H1 (cell line): ENCODE measurements at regions not wholly inside any gene's neighbourhood (a gene's known extent, or its start where the extent isn't known, plus 50 kb on each side); places are given as distances from the start of the nearest gene placed in this dataset.

Experiments used
- POLR2AphosphoS5 ChIP-seq: IDR thresholded peaks from 2 replicates; pipeline ENCODE4 v1.6.1; 2011; ENCODE audit warnings: low read depth, low read length
- TF ChIP-seq, protein P1 (sequence below): IDR thresholded peaks from 2 replicates; pipeline ENCODE4 v1.6.1; 2012; ENCODE audit warnings: low read length, inconsistent platforms

DNA sequence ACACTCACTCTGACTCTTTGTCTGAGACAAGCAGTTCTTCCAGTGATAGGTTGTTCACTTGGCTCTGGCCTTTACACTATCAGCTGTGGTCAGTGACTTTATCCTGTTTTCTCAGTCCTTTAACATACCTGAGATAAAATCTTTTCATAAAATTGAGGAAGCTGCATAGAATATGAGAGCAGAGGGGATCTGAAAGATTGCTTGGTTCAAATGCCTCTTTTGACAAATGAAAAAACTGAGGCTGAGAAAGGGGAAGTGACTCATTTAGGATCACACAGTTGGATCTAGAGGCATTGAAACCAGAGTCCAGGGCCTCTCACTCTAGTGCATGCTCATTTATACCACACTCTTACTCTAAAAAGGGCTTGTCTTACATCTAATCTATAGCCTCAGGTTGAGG is 277.0 kb upstream of the TBX18 start:
- no peak for TF ChIP-seq POLR2AphosphoS5
- TF ChIP-seq, protein P1, sequence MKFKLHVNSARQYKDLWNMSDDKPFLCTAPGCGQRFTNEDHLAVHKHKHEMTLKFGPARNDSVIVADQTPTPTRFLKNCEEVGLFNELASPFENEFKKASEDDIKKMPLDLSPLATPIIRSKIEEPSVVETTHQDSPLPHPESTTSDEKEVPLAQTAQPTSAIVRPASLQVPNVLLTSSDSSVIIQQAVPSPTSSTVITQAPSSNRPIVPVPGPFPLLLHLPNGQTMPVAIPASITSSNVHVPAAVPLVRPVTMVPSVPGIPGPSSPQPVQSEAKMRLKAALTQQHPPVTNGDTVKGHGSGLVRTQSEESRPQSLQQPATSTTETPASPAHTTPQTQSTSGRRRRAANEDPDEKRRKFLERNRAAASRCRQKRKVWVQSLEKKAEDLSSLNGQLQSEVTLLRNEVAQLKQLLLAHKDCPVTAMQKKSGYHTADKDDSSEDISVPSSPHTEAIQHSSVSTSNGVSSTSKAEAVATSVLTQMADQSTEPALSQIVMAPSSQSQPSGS, result no peak
